GM21529 (cell line): ENCODE measurements at regions not wholly inside any gene's neighbourhood (a gene's known extent, or its start where the extent isn't known, plus 50 kb on each side); places are given as distances from the start of the nearest gene placed in this dataset.

Source experiments
- ATAC-seq: cut with Tn5 transposase; IDR thresholded peaks from one replicate; pipeline ENCODE4 v1.9.1; 2021; ENCODE audit not compliant: unreplicated experiment

DNA sequence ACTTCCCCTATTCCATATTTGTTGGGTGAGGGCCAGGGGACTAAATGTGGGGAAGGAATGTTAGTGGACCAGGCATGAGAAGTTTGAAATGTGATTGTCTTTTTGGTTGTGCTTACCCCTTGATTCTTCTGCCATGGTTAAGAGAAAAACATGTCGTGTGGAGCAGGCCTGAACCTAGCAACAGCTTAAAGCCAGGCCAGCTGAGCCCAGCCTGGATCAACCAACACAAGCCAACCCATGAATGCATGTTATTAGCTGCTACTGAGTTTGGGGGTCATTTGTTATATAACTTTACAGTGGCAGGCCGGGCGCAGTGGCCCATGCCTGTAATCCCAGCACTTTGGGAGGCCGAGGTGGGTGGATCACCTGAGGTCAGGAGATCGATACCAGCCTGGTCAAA lies 52.4 kb upstream of the TRIO start:
- no peak for ATAC-seq

DNA sequence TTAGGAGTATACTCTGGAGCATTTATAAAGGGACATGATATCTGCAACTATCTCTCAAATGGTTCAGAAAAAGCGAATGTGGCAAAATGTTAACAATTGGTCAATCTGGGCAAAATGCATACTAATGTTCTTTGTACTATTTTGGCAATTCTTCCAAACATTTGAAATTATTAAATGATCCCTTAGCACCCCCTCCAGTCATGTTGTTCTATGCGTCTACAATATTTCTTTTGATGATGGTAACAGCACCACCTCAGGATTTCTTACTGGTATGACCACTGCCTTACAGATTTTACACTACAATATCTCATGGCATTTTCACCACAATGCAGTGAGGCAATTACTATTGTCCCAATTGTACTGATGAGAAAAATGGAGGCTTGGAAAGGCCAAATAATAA lies 52.9 kb upstream of the TRIO start:
- no peak for ATAC-seq

DNA sequence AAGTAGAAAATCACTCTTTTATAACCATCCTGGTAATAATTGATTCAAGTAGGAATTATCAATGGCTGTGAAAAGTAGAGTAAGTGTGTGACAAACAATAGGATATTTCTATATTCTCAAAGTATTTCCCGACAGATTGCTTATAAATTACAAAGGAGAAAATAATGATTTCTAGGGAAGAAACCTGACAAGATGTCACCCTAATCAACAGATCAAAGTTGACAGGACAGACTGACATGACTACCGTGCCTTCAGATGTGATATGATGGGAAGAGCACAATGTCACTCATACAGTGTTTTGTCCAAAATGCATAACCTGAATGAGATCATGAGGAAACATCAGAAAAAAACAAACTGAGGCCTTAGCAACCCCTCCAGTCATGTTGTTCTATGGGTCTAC lies 53.9 kb upstream of the TRIO start:
- no peak for ATAC-seq

DNA sequence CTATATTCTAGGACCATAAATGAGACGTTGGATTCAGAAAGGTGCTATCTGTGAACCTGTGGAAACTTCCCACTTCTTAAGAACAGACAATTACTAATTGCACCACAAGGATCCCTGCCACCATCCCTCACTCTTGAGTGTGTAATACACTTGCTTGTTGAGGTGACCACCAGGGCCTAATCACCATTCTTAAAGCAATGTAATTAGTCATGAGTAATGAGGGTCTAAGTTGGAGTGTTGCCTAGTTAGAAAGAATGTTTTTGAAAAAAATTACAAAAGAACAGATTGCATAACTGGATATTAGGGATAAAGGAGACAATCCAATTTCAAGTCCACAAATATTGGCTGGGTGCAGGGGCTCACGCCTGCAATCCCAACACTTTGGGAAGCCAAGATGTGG lies 56.9 kb upstream of the TRIO start:
- no peak for ATAC-seq

DNA sequence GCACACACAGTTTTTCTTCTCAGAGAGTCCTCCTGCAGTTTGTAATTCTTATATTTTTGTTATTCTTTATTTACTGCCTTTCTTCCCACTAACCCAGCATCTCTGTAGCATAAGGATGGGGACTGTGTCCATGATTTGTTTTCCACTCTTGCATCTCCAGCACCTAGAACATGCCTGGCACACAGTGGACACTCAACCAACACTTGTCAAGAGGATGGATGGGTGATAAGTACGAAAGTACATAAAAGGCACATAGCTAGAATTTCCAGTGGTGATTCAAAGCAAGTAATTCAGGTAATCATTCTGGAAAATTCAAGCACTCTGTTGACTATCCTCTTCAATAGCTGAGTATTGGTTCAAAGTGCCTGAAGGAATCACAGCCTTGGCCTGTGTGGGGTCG lies 60.2 kb upstream of the TRIO start:
- ATAC-seq, result no peak

DNA sequence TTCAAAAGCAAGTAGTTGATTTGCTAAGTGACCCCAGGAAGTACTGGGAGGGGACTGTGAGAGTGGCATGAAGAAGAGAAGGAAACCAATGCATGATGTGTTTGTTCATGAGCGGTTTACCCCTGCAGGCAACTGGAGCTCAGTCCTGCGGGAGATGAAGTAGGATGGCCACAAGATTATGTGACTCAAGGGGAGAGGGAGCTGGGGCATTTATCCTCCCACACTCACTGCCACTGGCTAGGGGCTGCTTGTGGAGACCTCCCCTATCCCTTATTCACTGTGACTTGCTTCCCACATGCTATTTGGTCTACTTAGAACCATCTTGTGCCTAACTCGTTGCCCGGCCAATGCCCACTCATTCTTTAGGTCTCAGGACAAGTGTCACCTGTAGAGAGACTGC lies 60.6 kb upstream of the TRIO start:
- ATAC-seq, result no peak

DNA sequence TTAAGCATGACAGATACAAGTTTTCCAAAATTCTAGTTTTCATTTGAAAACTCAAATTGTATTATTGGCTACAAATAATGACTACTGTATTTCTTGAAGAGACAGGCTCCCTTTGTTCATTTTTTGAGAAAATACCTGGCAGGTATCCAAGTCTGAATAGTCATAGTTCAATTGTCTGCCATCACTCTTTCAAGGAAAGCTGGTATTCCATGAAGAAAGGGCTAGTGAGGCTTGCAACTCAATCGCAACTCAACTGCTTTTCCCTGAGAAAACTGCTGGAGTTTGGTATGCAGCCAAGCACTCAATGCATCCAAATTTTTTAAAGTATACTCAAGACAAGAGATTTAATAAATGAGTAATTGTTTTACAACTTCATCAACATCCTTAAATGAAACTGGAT lies 61.4 kb upstream of the TRIO start:
- no peak for ATAC-seq

DNA sequence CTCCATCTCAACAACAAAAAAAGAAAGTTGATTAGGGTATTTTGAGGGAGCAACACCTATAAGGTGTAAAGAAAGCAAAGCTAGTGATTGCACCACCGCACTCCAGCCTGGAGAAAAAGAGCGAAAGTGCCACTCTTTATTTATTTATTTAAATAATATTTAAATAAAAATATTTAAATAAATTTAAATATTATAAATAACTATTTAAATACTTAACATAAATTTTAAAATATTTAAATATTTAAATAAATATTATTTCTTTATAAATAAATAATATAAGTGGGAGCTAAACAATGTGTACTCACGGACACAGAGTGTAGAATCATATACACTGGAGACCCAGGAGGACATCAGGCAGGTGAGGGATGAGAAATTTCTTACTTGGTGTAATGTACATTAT lies 64.4 kb upstream of the TRIO start:
- no peak for ATAC-seq

DNA sequence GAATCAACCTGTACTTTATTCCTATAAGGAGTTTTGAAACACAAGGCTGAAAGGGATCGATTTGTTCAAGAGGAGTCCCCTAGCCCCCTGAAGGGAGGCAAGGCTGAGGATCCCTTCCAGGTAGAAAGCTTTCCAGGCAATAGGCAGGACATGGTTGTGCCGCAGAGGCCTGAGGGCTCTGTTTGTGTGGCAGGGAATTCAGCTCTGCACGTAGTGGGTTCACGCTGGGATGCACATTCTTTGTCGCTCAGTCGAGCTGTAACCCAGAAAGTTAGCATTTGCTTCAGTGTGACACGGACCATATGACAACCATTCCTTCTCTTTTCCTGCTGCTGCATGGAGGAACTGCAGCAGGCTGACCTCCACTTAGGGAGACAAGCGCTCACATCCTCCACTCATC lies 65.6 kb upstream of the TRIO start:
- no peak for ATAC-seq

DNA sequence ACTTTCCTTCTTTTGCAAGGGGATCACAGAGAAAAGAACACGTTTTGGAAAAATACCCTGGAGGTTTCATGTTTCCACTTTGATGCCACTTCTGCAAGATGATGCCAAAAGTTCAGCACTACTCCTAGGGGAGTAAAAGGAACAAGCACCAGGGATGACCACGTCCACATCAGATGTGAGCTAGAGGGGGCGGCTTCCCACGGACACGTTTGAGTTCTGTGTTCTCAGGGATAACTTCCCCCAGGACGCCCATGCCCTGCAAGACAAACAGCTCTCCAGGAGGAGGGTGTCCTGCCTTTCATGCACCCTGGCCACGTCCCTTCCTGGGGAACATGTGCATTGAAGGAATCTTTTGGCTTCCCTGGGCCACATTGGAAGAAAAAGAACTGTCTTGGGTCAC lies 66.6 kb upstream of the TRIO start:
- no peak for ATAC-seq

DNA sequence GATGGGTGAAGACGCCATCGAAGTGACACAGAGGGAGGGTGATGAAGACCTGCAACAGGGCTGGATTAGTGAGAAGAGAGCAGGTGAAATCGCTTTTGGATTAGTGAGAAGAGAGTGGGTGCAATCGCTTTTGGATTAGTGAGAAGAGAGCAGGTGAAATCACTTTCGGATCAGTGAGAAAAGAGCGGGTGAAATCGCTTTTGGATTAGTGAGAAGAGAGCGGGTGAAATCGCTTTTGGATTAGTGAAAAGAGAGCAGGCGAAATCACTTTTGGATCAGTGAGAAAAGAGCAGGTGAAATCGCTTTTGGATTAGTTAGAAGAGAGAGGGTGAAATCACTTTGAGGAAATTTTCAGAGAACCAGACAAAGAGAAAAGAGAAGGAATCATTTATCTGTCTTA lies 67.2 kb upstream of the TRIO start:
- no peak for ATAC-seq

DNA sequence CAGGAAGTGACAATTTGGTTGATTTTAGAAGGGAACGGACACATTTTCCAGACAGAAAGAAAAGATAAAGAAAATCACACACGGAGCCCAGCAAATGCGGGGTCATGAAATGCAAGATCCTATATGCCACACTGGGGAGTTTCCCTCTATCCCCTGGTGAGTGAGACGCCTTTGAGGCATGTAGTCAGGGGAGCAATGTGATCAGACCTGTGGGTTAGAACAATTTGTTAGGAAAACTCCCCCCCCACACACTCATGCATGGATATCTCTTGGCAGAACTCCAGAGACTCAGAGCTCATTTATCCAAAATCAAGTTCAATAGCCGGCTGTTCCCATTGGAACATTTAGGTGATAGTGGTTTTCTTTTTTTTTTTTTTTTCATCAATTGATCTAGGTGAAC lies 71.7 kb upstream of the TRIO start:
- no peak for ATAC-seq

DNA sequence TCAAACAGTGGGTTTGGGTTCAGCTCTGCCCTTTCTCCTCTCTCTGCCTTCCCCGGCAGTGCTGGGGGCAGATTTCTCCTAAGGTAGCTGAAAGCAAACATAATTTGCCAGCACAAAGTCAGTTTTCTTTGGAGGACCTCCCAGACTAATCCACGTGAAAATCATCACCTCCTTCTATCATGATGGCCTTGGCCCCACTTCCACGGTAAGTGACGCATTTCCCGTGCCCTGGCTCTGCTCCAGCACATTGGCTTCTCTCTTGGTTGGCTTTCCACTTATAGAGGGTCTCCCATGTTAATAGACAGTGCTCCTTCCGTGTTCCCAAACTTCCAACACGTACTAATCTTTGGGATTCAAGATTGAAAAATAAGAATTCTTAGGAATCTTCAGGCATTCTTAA lies 74.1 kb upstream of the TRIO start:
- no peak for ATAC-seq

DNA sequence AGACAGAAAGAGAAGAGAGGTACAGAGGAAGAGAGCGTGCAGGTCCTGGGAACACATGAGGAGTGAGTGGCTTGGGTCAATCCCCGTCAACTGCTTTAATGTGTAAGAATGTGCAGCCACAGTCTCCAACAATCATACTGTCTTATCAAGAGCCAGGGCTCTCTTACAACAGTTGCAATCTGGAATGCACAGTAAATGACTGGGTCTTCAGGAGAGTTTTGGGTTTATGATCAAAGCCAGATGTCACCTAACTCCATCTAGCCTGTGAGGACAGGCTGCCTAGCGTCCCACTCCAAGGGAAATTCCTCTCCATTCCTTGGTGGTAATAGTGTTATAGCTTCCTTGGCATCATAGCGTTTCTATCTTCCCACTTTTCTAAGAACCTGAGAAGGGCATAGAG lies 75.0 kb upstream of the TRIO start:
- ATAC-seq, result no peak

DNA sequence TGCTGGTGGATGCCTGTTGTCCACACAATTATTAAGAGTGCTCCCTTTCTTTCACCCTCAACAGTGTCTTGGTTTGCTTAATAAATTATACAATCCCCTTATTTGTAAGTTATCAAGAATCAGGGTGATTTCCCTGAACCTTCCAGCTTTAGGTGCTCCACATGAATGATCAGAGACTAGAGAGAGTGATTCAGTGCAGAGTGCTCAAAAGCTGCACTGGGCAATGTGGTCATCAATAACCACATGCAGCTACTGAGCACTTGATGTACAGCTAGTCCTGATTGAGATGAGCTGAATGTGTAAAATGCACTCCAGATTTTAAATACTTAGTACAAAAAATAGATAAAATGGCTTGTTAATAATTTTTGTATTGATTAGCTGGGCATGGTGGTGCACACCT lies 76.8 kb upstream of the TRIO start:
- no peak for ATAC-seq

DNA sequence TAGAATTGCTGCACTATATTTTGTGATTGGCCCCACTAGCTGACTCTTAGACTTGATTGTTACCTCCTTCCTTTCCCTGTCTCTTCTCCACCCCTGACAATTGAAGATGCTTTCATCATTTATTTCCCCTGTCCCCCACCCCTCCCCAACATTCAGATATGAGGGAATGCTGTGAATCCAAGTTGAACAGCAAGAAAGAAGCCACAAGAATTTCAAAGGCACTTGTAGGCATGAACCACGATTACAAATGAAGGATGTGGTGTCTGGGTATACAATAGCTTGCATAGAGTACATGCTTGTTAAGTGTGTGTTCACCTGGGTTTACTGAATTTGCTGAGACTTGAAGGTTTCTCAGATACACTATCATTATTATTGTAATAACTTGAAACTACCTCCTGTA lies 78.3 kb upstream of the TRIO start:
- no peak for ATAC-seq

DNA sequence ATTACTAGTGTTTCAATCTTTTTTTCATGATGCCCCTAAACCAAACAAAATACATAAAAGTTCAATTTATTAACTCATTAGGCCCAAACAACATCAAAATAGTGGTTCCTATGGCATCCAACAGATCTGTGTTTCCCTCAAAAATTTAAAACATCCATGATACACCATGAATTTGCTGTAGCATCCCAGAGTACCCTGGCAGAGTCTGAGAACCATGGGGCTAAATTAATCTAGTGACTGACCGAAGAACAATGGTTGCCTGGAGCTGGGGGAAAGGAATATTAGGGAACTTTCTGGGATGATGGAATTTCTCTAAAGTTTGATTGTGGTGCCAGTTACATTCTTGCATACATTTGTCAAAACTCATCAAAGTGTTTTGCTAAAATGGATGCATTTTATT lies 79.5 kb upstream of the TRIO start:
- no peak for ATAC-seq

DNA sequence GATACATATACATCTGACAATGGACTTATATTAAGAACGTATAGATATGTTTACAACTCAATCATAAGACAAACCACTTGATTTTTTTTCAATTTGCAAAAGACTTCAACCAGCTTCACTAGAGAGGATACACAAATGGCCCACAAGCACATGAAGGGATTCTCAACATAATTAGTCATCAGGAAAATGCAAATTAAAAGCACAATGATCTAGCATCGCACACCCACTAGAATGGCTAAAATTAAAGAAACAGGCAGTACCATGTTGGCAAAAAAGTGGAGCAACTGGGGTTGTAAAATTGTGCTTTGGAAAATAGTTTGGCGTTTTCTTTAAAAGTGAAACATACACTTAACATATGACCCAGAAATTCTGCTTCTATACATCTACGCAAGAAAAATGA lies 80.0 kb upstream of the TRIO start:
- no peak for ATAC-seq

DNA sequence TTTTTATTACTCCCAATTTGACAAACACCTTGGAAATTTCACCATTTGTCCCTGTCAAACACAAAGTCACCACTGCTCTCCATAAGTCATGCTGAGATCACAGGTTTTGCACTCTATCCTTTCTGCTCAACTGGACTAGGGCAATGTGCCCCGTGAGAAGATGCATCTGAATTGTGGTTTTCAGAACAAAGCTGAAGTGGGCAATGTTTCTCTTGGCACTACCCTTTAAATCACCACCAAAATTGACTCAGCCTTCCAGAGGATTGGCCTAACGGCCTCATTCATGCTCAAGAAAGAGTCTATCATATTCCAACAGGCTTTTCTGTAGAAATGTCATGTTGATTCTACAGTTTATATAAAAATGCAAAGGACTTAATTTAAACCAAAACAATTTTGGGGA lies 81.0 kb upstream of the TRIO start:
- ATAC-seq, result no peak

DNA sequence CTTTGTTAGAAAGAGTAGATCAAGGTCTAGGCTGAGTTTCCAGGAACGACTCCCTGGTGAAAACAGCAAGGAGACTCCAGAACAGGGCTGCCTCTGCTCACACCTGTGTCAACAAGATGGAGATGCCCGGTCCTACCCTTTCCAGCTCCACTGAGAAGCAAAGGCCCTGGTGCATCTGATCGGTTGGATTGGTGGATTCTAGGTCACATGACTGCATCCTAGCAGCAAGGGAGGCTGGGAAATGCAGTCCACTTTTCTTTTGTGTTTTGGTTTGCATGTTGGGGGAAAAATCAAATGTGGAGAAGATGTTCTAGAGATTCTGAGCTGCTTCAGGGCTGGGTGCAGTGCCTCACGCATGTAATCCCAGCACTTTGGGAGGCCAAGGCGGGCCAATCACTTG lies 82.0 kb upstream of the TRIO start:
- ATAC-seq, result no peak

DNA sequence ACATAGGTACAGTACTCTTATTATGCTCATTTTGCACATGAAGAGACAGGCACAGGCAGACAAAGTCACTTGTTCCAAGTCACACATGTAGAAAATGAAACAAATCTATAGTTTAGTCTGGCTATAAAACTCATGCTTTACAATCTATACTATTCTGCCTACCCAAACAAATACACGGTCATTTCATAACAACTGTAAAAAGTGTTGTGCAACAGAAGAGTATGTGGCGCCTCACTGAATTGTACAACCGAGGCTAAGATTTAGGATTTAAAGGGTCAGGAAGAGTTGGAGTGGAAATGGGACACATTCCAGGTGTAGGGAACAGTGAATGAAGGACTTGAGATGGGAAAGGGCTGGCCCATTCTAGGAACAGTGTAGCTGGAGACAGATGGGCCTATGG lies 82.9 kb upstream of the TRIO start:
- no peak for ATAC-seq

DNA sequence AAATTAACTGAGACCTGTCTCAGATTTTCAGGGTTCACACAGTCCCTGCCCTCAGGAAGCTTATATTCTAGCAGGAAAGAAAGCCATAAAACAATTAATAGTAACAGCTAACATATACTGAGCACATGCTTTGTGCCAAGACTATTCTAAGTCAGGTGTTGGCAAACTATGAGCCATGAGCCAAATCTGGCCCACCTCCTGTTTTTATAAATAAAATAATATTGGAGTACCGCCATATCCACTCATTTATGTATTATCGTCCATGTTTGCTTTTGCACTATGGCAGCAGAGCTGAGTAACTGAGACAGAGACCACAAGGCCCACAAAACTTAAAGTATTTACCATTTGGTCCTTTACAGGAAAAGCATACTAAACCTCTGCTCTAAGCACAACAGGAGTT lies 83.3 kb upstream of the TRIO start:
- no peak for ATAC-seq

DNA sequence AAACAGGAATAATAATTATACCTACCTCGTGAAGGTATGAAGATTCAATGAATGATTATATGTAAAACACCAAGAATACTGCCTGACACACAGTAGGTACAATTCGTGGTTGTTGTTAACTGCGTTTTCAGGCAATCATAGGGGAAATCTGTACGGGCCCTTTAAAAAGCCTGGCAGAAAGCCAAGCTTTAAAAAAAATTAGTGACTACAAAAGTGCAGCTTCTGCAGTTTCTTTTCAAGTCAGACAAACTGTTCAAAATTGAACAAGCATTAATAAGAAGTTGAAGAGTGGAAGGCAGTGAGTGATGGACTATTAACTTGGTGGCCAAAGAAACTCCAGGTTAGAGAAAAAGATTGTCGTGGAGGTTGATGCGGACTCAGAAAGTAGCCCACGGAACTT lies 85.9 kb upstream of the TRIO start:
- ATAC-seq, result no peak

DNA sequence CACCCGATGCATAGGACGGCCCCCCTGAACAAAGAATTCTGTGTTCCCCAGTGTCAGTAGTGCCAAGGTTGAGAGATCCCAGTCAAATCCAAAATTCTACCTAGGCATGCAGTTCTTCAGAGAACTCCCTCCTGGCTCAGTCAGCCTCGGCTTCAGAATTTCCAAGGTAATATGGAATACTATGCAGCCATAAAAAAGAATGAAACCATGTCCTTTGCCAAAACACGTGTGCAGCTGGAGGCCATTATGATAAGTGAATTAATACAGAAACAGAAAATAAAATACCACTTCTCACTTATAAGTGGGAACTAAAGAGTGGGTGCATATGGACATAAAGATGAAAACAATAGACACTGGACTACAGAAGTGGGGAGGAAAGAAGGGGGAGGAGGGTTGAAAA lies 87.1 kb upstream of the TRIO start:
- ATAC-seq, result no peak
